ENCODE measurements at regions not wholly inside any gene's neighbourhood (a gene's known extent, or its start where the extent isn't known, plus 50 kb on each side); places are given as distances from the start of the nearest gene placed in this dataset.

GRCh38 chr9:106277966-106278365 is 583.6 kb downstream of the TMEM38B start:
- TF ChIP-seq CTCF (IDR thresholded peaks at IDR 0.05) (no peak), POLR2A (IDR thresholded peaks at IDR 0.05) (no peak)
